Motor neuron (in vitro differentiated cells): ENCODE measurements at regions not wholly inside any gene's neighbourhood (a gene's known extent, or its start where the extent isn't known, plus 50 kb on each side); places are given as distances from the start of the nearest gene placed in this dataset.
A peak's percentile ranks its signal among the peaks of the same experiment; 100 is the strongest.
"Not testable (repeated sequence)": the region's sequence is repeated elsewhere in the genome, so short reads cannot be mapped to it uniquely, and the experiment has no call there.

Experiments used
- ATAC-seq, 8 experiments: fragments of 200-7000 bp; cut with Tn5 transposase; replicated peaks in 6 of 8; 2 replicates each; pipeline ENCODE4 v1.8.0; 2021; ENCODE audit warnings: mild to moderate bottlenecking in 8 of 8, moderate library complexity in 8 of 8
- H3K27ac ChIP-seq, 2 donors: fragments of 250-450 bp; sonication (Bioruptor Pico); 2 replicates each; pipeline ENCODE4 v1.9.0; 2021; ENCODE audit warnings: antibody characterized with exemption in 2 of 2, mild to moderate bottlenecking in 2 of 2, moderate library complexity in 1 of 2
- H3K4me1 ChIP-seq, 2 donors: fragments of 250-450 bp; sonication (Bioruptor Pico); replicated peaks in 1 of 2; 2 replicates each; pipeline ENCODE4 v1.6.1; 2021; ENCODE audit warnings: antibody characterized with exemption in 2 of 2, mild to moderate bottlenecking in 2 of 2, moderate library complexity in 1 of 2
- H3K4me3 ChIP-seq, 5 donors: fragments of 250-450 bp; sonication (Bioruptor Pico); 2 replicates each; pipeline ENCODE4 v1.9.0; 2021; ENCODE audit warnings: antibody characterized with exemption in 5 of 5, mild to moderate bottlenecking in 5 of 5, moderate library complexity in 4 of 5
- WGBS, 10 experiments: fragments of 450-650 bp; shearing (Covaris generic); methylation state at CpG; one replicate each; pipeline ENCODE4 v1.0.0; 2022; 5-methylcytosine and 5-hydroxymethylcytosine counted together
- in situ Hi-C, 9 experiments: fragments of 400-800 bp; cut with MboI; loops; one replicate each; pipeline ENCODE4 v1.15.0; 2021; ENCODE audit warnings: low sequenced_read_pairs in 9 of 9, low pct_unique_long_range_greater_than_20kb in 2 of 9; ENCODE audit not compliant: unreplicated experiment in 9 of 9

- Histone ChIP-seq H3K27ac (no peak overlapping the region), H3K4me1 (no peaks in the 10 kb centered on the region), H3K4me3 (no peak overlapping the region)
- peak in 1 of 8 experiments; percentile 92 for ATAC-seq
- WGBS, 10 experiments = 0 to 100% (median 58%) methylated on average over 1 to 3 of the region's 3 CpGs
- in situ Hi-C loops = no loop called here
These were observed 616.6 kb downstream of the GABRG2 start for GRCh38 chr5:162684145-162684544.

DNA sequence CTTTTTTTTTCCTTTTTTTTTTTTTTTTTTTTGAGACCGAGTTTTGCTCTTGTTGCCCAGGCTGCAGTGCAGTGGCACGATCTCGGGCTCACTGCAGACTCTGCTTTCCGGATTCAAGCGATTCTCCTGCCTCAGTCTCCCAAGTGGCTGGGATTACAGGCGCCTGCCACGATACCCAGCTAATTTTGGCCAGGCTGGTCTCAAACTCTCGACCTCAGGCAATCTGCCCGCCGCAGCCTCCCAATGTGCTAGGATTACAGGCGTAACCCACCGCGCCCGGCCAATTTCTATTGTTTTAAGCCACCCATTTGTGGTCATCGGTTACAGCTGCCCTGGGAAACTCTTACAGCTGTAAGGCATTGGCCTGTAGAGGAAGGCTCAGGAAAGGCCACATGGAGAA, 617.7 kb downstream of the GABRG2 start:
- 12 to 99% (median 76%) methylated on average over 4 to 14 of the region's 15 CpGs; no CpG with 5 or more reads in 2 of the 10 experiments for WGBS, 10 experiments
- Histone ChIP-seq H3K4me1 (no peaks in the 10 kb centered on the region), H3K27ac (no peak overlapping the region), H3K4me3 (no peak overlapping the region)
- in situ Hi-C loops = no loop called here
- ATAC-seq = no peak

GRCh38 chr5:162696272-162696671, 628.7 kb downstream of the GABRG2 start:
- in situ Hi-C loops, H3K4me1 ChIP-seq, H3K4me3 ChIP-seq, H3K27ac ChIP-seq, ATAC-seq: not testable (repeated sequence)
- WGBS, 10 experiments = 74 to 89% (median 85%) methylated on average over 3 to 5 of the region's 5 CpGs; no CpG with 5 or more reads in 7 of the 10 experiments

- ATAC-seq = no peak
- in situ Hi-C loops = no loop called here
- WGBS, 10 experiments = 11 to 96% (median 78%) methylated on average over 1 to 4 of the region's 4 CpGs
- Histone ChIP-seq H3K4me3 (no peak overlapping the region), H3K27ac (no peak overlapping the region), H3K4me1 (peaks cover 0 to 8% of the 10 kb centered on the region in 2 donors)
These were observed 631.8 kb downstream of the GABRG2 start for GRCh38 chr5:162699361-162699760.

DNA sequence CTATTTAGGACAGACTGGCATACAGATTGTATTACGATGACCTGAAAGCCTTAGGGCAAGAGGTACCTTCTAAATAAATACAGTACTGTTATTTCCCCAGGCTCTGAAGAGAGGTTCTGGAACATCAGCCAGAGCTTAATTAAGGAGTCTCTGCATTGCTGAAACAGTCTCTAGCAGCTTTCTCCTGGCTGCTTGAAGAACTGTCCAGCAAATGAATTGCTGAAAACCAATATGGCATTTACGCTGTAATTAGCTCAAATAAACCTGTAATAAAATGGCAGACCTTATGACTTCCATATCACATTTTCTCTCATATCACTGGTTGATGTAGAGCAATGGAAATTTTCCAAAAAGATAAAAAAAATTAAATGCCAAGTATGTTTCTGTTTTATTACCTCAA, 636.3 kb downstream of the GABRG2 start:
- H3K4me3 ChIP-seq = no peak overlapping the region
- 0 to 95% (median 77%) methylated on average over 1 to 2 of the region's 2 CpGs; no CpG with 5 or more reads in 1 of the 10 experiments for WGBS, 10 experiments
- peaks cover 0 to 8% of the 10 kb centered on the region in 2 donors for H3K4me1 ChIP-seq
- in situ Hi-C loops = no loop called here
- no peak for ATAC-seq
- no peak overlapping the region for H3K27ac ChIP-seq

DNA sequence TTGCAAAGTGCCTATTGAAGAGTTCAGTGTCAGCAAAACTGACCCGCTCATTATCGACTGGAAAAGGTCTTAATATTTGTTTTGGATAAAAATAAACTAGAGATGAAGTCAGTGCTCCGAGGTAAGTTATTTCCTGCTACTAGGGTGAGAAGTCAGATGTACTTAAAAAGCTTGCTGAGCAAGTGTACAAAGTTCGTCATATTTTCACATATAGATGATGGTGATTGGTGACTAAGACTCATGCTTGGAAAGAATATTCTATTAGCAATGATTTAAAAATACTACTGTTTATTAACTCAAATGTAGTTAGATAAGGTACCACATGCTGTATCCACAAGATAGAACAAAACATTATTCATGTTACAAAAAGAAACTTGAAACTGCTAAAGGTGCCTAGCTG, 643.7 kb downstream of the GABRG2 start:
- ATAC-seq = no peak
- Histone ChIP-seq H3K4me1 (no peaks in the 10 kb centered on the region), H3K27ac (no peak overlapping the region), H3K4me3 (no peak overlapping the region)
- 0 to 78% (median 60%) methylated on average over 3 to 4 of the region's 4 CpGs; no CpG with 5 or more reads in 1 of the 10 experiments for WGBS, 10 experiments
- in situ Hi-C loops = no loop called here

GRCh38 chr5:162719720-162720119, 652.1 kb downstream of the GABRG2 start:
- in situ Hi-C loops = no loop called here
- no peak overlapping the region for H3K27ac ChIP-seq
- H3K4me1 ChIP-seq = no peaks in the 10 kb centered on the region
- H3K4me3 ChIP-seq = no peak overlapping the region
- ATAC-seq = no peak

DNA sequence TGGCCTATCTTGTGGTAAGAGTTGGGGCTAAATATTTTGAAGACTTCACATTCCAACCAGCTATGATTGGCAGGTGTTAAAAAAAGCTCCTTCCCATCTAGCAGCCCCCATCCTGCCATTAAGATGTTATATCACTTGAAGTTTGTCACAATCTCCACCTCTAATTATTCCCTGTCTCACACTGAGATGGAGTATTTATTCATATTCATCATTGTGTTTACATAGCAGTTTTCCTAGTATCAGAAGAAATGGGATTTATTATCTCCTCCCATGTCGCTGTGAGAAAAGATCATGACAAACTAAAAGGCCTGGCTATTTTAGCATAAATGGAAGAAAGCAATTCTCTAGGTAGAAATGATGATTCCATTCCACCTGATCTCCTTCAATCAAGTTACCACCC, 653.6 kb downstream of the GABRG2 start:
- in situ Hi-C loops = no loop called here
- no peak for ATAC-seq
- Histone ChIP-seq H3K27ac (no peak overlapping the region), H3K4me3 (no peak overlapping the region), H3K4me1 (no peaks in the 10 kb centered on the region)
- WGBS, 10 experiments = 0 to 100% (median 44%) methylated on average over 1 of the region's 1 CpG; no CpG with 5 or more reads in 2 of the 10 experiments

DNA sequence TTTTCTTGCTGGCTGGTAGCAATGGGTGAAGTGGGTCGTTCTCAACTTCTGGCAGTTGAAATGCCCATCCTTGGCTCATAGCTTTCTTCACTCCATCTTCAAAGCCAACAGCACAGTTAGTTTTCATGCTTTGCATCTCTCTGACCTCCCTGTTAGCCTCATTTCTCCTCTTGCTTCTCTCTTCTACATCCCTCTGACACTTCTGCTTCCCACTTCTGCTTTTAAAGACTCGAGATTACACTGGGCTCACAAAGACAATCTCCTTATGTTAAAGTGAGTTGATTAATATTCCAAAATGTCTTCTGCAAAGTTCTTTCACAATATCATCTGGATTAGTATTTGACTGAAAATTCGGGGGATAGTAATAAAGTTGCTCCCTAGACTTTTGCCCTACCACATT, 684.8 kb upstream of the CCNG1 start:
- Histone ChIP-seq H3K27ac (no peak overlapping the region), H3K4me1 (no peaks in the 10 kb centered on the region), H3K4me3 (no peak overlapping the region)
- 0 to 100% (median 56%) methylated on average over 1 to 3 of the region's 3 CpGs; no CpG with 5 or more reads in 2 of the 10 experiments for WGBS, 10 experiments
- no peak for ATAC-seq
- in situ Hi-C loops = no loop called here

GRCh38 chr5:162762119-162762518, 675.3 kb upstream of the CCNG1 start:
- Histone ChIP-seq H3K4me3 (no peak overlapping the region), H3K4me1 (no peaks in the 10 kb centered on the region), H3K27ac (no peak overlapping the region)
- peak in 2 of 8 experiments; percentile 32 to 53 for ATAC-seq
- 10 to 100% (median 73%) methylated on average over 1 to 5 of the region's 5 CpGs; no CpG with 5 or more reads in 1 of the 10 experiments for WGBS, 10 experiments
- in situ Hi-C loops = no loop called here

DNA sequence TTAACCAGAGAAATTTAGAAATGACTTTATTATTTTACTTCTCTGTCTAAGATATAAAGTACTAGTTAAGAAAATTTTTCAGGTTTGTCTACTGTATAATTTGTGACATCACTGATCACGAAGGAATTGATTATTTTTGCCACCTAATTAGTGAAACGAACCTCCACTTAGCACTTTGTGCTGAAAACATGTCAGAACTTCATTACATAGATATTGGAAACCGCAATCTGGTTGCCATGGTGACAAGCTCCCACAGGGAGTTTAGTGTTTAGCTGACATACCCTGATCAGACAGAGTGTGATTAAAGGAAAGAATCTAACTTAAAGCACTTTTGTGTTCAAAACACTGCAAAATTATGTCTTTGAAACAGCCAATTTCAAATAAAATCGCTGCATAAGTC, 668.4 kb upstream of the CCNG1 start:
- no peak overlapping the region for H3K27ac ChIP-seq
- H3K4me3 ChIP-seq = no peak overlapping the region
- H3K4me1 ChIP-seq = peaks cover 2 to 14% of the 10 kb centered on the region in 2 donors
- in situ Hi-C loops = no loop called here
- peak in 5 of 8 experiments; percentile 43 to 61 (median 53) for ATAC-seq
- 0 to 54% (median 39%) methylated on average over 3 to 4 of the region's 4 CpGs for WGBS, 10 experiments

GRCh38 chr5:162785673-162786072, 651.7 kb upstream of the CCNG1 start:
- Histone ChIP-seq H3K4me1 (peaks cover 0 to 2% of the 10 kb centered on the region in 2 donors), H3K27ac (no peak overlapping the region), H3K4me3 (no peak overlapping the region)
- in situ Hi-C loops = no loop called here
- 0 to 100% (median 90%) methylated on average over 1 of the region's 1 CpG; no CpG with 5 or more reads in 4 of the 10 experiments for WGBS, 10 experiments
- ATAC-seq = no peak

- in situ Hi-C loops = no loop called here
- 0 to 100% (median 70%) methylated on average over 1 of the region's 1 CpG; no CpG with 5 or more reads in 2 of the 10 experiments for WGBS, 10 experiments
- no peak for ATAC-seq
- Histone ChIP-seq H3K4me1 (peaks cover 0 to 2% of the 10 kb centered on the region in 2 donors), H3K27ac (no peak overlapping the region), H3K4me3 (no peak overlapping the region)
These were observed 651.2 kb upstream of the CCNG1 start for GRCh38 chr5:162786234-162786633.

GRCh38 chr5:162796507-162796906, 640.9 kb upstream of the CCNG1 start:
- WGBS, 10 experiments = 0 to 100% (median 65%) methylated on average over 1 to 3 of the region's 3 CpGs
- in situ Hi-C loops = no loop called here
- no peak for ATAC-seq
- Histone ChIP-seq H3K4me1 (peaks cover 6 to 7% of the 10 kb centered on the region in 2 donors), H3K27ac (no peak overlapping the region), H3K4me3 (no peak overlapping the region)
